HepG2 (cell line): ENCODE measurements at regions not wholly inside any gene's neighbourhood (a gene's known extent, or its start where the extent isn't known, plus 50 kb on each side); places are given as distances from the start of the nearest gene placed in this dataset.
A peak's percentile ranks its signal among the peaks of the same experiment; 100 is the strongest.

Experiments used
- AFF4 ChIP-seq: sonication (generic); formaldehyde crosslinking; IDR thresholded peaks from 2 replicates; pipeline ENCODE4 v1.4.0; 2020; ENCODE audit warnings: missing genetic modification reagents
- DBP ChIP-seq: sonication (generic); formaldehyde crosslinking; IDR thresholded peaks from 2 replicates; pipeline ENCODE4 v1.4.0; 2020; ENCODE audit warnings: missing genetic modification reagents; ENCODE audit errors: not compliant biosample characterization
- FOSL2 ChIP-seq: sonication (generic); formaldehyde crosslinking; IDR thresholded peaks from 2 replicates; pipeline ENCODE4 v1.4.0; 2020; ENCODE audit warnings: missing genetic modification reagents
- GABPB1 ChIP-seq: IDR thresholded peaks from 2 replicates; pipeline ENCODE4 v1.6.1; 2016; ENCODE audit warnings: mild to moderate bottlenecking, missing genetic modification reagents, moderate library complexity, missing compliant biosample characterization
- GATAD2A ChIP-seq: IDR thresholded peaks from 2 replicates; pipeline ENCODE4 v1.6.1; 2016
- HOXA9 ChIP-seq: sonication (generic); formaldehyde crosslinking; IDR thresholded peaks from 2 replicates; pipeline ENCODE4 v1.8.1; 2022; ENCODE audit warnings: missing genetic modification reagents, mild to moderate bottlenecking, moderate library complexity, borderline replicate concordance
- KAT2B ChIP-seq: fragments of 150-350 bp; IDR thresholded peaks from 2 replicates; pipeline ENCODE4 v1.6.1; 2014; ENCODE audit warnings: low read depth, low read length, borderline replicate concordance
- KIAA2018 ChIP-seq: sonication (generic); formaldehyde crosslinking; IDR thresholded peaks from 2 replicates; pipeline ENCODE4 v1.5.0; 2020; ENCODE audit warnings: mild to moderate bottlenecking, missing genetic modification reagents, borderline replicate concordance
- LCORL ChIP-seq, 2 experiments: fragments of 450-650 bp in 1 of 2; sonication (generic) in 1 of 2; formaldehyde crosslinking in 1 of 2; IDR thresholded peaks; 2 replicates each; pipeline versions ENCODE4 v1.5.0 to v1.6.1; 2017 to 2020; ENCODE audit warnings: antibody characterized with exemption in 1 of 2, missing genetic modification reagents in 1 of 2
- ZKSCAN1 ChIP-seq: fragments of 150-350 bp; IDR thresholded peaks from 2 replicates; pipeline ENCODE4 v1.6.1; 2014; ENCODE audit warnings: low read length
- ZNF446 ChIP-seq: sonication (generic); formaldehyde crosslinking; IDR thresholded peaks from 2 replicates; pipeline ENCODE4 v1.5.0; 2020; ENCODE audit warnings: mild to moderate bottlenecking, missing genetic modification reagents
- ZNF678 ChIP-seq: sonication (generic); formaldehyde crosslinking; IDR thresholded peaks from 2 replicates; pipeline ENCODE4 v1.4.0; 2020; ENCODE audit warnings: mild to moderate bottlenecking, missing genetic modification reagents
- ZNF770 ChIP-seq: sonication (generic); formaldehyde crosslinking; IDR thresholded peaks from 2 replicates; pipeline ENCODE4 v1.5.0; 2020; ENCODE audit warnings: mild to moderate bottlenecking, missing genetic modification reagents

GRCh38 chr12:124422570-124423523 is 128.0 kb downstream of the RFLNA start (continued):
- TF ChIP-seq AFF4 (CRISPR knock-in tag) (no peak), ZKSCAN1 (no peak), ZNF446 (CRISPR knock-in tag) (no peak), KIAA2018 (no peak), ZNF678 (CRISPR knock-in tag) (no peak), DBP (CRISPR knock-in tag) (no peak), KAT2B (no peak), LCORL (IDR thresholded peaks at IDR 0.05) (no peak), LCORL (CRISPR knock-in tag; IDR thresholded peaks at IDR 0.05) (peak; percentile 67; the same call in 1 of the 2 replicates), HOXA9 (no peak), GABPB1 (peak; percentile 40; the same call in 1 of the 2 replicates), GATAD2A (CRISPR knock-in tag) (peak; percentile 19; the same call in 1 of the 2 replicates), ZNF770 (CRISPR knock-in tag) (peak; percentile 67), FOSL2 (peak; percentile 77)
